AG09319 (cell line): ENCODE measurements at regions not wholly inside any gene's neighbourhood (a gene's known extent, or its start where the extent isn't known, plus 50 kb on each side); places are given as distances from the start of the nearest gene placed in this dataset.
"Not testable (repeated sequence)": the region's sequence is repeated elsewhere in the genome, so short reads cannot be mapped to it uniquely, and the experiment has no call there.

ENCODE experiments used
- DNase-seq: peaks from one replicate; pipeline ENCODE4 v3.0.0-alpha.2; 2010; ENCODE audit warnings: low read depth; ENCODE audit errors: extremely low read depth
- CTCF ChIP-seq: IDR thresholded peaks from 2 replicates; pipeline ENCODE4 v1.5.1; 2011; ENCODE audit warnings: low read depth, mild to moderate bottlenecking, inconsistent platforms, low read length, moderate library complexity

DNA sequence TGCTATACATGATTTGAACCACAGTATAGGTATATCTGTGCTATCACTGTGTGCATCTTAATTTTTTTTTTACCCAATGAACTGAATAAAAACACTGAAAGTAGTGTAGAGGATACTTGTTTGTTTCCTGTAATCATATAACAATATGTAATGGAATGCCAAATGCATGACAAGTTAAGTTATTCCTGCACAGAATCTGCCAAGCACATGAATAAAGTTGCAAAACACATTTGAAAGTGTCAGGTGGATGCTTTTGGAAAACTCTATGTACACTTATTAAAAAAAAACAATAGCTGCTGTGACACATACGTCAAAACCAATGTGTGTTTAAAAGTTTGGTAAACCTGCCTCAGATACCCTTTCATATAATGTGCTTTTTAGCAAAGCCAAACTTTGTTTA lies 1638.1 kb upstream of the SEL1L start:
- TF ChIP-seq CTCF, result no peak
- no peak for DNase-seq

DNA sequence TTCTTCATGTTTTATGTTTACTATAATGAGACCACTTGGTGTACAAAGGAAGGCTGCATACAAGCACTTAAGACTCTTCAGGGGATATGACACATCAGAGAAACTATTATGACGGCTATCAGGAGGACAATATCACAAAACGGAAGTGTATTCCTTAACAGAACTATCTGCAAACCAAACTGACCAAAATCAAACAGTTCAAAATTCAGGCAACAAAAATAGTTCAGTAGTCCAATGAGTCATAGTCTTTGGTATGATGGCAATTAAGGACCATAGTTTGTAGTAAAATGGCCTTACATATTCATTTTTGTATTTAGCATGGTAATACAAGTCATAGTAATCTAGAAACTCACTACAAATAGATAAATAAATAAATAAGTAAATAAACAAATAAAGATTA lies 1638.7 kb upstream of the SEL1L start:
- DNase-seq, result no peak
- no peak for TF ChIP-seq CTCF

GRCh38 chr14:83173687-83174086 lies 1640.0 kb upstream of the SEL1L start:
- TF ChIP-seq CTCF, result no peak
- DNase-seq, result no peak

DNA sequence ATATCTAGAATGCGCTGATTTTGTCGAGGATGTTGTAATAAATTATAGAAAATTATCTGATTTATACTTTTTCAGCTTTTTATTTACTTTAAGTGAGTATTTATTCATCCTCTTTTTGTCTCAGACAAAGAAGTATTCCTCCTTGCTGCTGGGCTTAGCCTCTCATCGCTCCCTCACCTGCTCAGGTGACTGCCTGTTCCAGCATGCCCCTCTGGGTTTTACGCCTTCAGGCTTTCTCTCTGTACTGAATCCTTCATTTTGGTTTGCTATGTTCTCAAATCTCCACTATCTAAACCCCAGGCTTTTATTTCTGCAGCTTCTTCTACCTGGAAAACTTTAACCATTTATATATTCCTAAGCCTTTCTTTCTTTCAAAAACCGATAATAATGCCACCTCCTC lies 1650.9 kb upstream of the SEL1L start:
- no peak for DNase-seq
- no peak for TF ChIP-seq CTCF

DNA sequence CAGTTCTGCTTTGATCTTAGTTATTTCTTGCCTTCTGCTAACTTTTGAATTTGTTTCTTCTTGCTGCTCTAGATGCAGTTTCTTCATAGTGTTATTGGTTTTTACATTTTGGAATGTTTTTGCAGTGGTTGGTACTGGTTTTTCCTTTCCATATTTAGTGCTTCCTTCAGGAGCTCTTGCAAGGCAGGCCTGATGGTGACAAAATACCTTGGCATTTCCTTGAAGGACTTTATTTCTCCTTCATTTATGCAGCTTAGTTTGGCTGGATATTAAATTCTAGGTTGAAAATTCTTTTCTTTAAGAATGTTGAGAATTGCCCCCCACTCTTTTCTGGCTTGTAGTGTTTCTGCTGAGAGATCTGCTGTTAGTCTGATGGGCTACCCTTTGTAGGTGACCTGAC lies 1654.7 kb upstream of the SEL1L start:
- not testable (repeated sequence) for DNase-seq

GRCh38 chr14:83196236-83196635 lies 1662.6 kb upstream of the SEL1L start:
- no peak for TF ChIP-seq CTCF

GRCh38 chr14:83197271-83197670 lies 1663.6 kb upstream of the SEL1L start:
- DNase-seq, result no peak
- TF ChIP-seq CTCF, result no peak

More at GRCh38 chr14:83196236-83196635, 1662.6 kb upstream of the SEL1L start:
- no peak for DNase-seq

- no peak for TF ChIP-seq CTCF
- DNase-seq, result no peak
Observed at GRCh38 chr14:83207550-83207949, 1673.9 kb upstream of the SEL1L start.
